GM21360 (cell line): ENCODE measurements at regions not wholly inside any gene's neighbourhood (a gene's known extent, or its start where the extent isn't known, plus 50 kb on each side); places are given as distances from the start of the nearest gene placed in this dataset.
"Not testable (repeated sequence)": the region's sequence is repeated elsewhere in the genome, so short reads cannot be mapped to it uniquely, and the experiment has no call there.

Source experiments
- ATAC-seq: cut with Tn5 transposase; IDR thresholded peaks from one replicate; pipeline ENCODE4 v1.9.1; 2021; ENCODE audit warnings: mild to moderate bottlenecking, moderate library complexity; ENCODE audit not compliant: unreplicated experiment

- no peak for ATAC-seq
Measured at GRCh38 chr7:118898284-118898683, 673.8 kb downstream of the ANKRD7 start.

GRCh38 chr7:118902600-118902999 lies 678.1 kb downstream of the ANKRD7 start:
- no peak for ATAC-seq

GRCh38 chr7:118907911-118908527 lies 683.5 kb downstream of the ANKRD7 start:
- no peak for ATAC-seq

DNA sequence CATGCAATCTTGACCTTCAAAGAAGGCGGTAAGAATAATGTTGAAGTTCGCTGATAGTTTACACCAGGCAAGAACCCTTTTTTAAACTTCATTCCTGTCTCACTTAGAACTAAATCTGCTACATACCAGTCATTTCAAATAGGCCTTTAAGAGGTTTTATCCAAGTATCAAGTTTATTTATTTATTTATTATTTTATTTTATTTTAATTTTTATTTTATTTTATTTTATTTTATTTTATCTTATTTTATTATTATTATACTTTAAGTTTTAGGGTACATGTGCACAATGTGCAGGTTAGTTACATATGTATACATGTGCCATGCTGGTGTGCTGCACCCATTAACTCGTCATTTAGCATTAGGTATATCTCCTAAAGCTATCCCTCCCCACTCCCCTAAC lies 691.6 kb downstream of the ANKRD7 start:
- not testable (repeated sequence) for ATAC-seq

- no peak for ATAC-seq
Measured at GRCh38 chr7:118918556-118918955, 694.1 kb downstream of the ANKRD7 start.

- no peak for ATAC-seq
Measured at GRCh38 chr7:118938845-118939244, 714.3 kb downstream of the ANKRD7 start.

- ATAC-seq = no peak
Measured at GRCh38 chr7:118944271-118944670, 719.8 kb downstream of the ANKRD7 start.

DNA sequence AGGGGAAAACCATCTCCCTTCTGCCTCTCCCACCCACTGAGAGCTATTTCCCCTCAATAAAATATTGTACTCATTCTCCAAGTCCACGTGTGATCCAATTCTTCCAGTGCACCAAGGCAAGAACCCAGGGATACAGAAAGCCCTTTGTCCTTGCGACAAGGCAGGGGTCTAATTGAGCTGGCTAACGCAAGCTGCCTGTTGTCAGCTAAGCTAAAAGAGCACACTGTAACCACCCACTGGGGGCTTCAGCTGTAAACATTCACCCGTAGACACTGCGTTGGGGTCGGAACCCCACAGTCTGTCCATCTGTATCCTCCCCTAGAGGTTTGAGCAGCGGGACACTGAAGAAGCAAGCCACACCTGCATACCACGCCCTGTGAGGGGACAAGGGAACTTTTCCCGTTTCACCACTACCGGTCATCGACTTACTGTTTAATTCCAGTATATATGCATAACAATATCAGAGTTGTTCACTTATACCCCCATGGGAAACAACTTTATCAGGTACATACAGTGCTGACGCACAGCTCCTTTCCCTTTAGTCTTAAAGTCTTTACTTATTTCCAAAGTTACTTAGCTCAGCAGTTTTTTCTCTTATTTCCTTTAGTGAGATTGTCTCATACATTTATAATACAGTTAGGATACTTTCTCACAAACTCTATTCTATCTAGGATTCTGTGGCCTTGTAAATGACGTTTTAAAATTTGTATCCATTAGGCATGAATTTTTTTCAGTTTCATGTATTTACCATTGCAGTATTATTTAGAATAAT lies 721.6 kb downstream of the ANKRD7 start:
- ATAC-seq = no peak

DNA sequence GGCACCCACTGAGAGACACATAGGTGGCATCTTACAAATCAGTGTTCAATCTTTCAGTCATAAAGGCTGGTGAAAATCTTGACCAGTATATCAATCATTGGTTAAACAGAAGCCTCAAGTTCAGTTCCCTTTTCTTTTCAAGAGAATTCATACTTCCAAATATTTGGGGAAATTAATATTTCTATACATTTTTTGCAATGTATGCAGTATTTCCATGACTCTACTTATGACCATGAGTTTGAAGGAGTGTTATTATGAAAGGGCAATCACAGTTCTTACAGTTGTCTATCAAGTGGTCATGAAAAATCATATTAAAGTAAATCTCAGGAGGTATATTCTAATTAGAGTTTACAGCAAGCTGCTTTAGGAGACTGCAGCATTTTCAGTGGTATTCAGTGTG lies 724.0 kb downstream of the ANKRD7 start:
- no peak for ATAC-seq

- ATAC-seq = no peak
Measured at GRCh38 chr7:118949031-118949430, 724.5 kb downstream of the ANKRD7 start.

DNA sequence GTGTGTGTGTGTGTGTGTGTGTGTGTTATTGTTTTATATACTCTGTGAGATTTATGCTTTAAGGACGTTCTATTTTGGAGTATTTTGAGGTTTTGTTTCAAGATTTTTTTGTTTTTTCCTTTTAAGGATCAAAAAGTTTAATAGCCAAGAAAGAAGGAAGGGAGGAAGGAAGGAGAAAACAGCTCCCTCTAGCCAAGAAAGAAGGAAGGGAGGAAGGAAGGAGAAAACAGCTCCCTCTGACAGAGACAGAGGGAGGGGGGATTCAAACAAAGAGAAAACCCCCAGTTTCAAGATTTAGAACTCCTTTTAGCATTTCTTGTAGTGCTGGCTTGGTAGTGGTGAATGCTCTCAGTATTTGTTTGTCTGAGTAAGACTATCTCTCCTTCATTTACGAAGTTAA lies 731.8 kb downstream of the ANKRD7 start:
- not testable (repeated sequence) for ATAC-seq

DNA sequence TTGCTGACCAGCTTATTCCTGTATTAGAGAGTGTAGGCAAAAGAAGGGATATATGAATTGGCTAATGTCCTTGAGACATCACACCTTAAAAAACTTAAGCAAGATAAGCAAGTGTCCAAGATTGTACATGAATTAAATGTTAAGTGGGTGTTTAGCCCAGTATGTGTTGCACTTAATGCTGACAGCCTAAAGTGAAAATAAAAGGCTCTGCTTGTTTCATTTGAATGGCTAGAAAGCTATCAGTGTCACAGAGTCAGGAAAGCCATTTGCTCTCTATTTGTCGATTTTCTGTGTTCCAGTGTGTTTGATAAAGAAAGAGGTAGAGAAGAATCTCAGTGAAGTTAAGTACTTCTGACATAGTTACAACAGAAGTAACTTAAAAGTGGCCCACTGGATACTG lies 744.9 kb downstream of the ANKRD7 start:
- ATAC-seq = no peak

GRCh38 chr7:118971706-118972105 lies 747.2 kb downstream of the ANKRD7 start:
- no peak for ATAC-seq

- ATAC-seq = no peak
Measured at GRCh38 chr7:118974836-118975235, 750.3 kb downstream of the ANKRD7 start.

DNA sequence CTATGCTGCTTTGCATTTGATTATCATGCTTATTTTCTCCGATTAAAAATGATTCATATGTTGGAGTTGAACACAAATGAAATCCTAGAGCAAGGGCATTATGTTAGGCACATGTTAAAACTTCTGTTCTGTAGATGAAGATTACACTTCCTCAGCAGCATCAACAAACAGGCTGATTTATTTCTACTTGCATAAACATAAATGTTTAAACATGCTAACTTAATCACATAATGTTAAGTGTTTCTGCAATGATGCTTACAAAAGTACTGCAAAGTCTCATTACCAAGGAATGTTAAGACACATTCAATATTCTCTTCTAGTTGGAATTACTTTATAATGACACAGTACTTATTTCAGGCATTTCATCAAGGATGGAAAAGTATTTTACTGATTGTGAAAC lies 770.8 kb downstream of the ANKRD7 start:
- no peak for ATAC-seq

GRCh38 chr7:119007236-119007635 lies 782.7 kb downstream of the ANKRD7 start:
- no peak for ATAC-seq

DNA sequence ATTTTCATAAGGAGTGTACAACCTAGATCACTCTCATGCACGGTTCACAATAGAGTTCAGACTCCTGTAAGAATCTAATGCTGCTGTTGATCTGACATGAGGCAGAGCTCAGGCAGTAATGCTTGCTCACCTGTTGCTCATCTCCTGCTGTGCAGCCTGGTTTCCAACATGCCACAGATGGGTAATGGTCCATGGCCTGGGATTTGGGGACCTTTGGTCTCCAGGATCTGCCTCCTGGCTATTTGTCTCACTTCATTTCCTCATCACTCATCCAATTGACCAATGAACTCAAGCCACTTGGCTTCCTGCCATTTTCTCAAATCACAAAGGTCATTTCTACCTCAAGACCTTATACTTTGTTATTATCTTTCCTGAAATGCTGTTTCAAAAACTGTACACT lies 786.1 kb downstream of the ANKRD7 start:
- ATAC-seq = no peak

DNA sequence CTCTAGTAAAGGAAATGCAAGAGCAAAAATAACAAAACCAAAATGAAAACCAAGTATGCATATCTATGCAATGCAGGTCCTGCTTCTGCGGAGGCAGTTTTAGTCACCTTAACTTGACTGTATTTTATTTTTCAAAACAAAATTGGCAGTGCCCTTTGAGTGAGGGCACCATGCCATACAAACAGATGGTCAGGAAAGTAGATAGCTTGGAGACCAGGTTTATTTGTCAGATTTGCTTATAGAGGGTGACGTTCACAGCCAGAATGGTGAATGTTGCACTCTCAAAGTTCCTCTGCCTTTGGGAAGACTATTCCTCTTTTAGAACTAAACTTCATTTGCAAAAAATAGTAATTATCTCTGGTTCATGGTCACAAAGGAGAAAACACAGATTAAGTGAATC lies 801.9 kb downstream of the ANKRD7 start:
- ATAC-seq = no peak

- no peak for ATAC-seq
Measured at GRCh38 chr7:119028736-119029135, 804.2 kb downstream of the ANKRD7 start.

- not testable (repeated sequence) for ATAC-seq
Measured at GRCh38 chr7:119032136-119032535, 807.6 kb downstream of the ANKRD7 start.

DNA sequence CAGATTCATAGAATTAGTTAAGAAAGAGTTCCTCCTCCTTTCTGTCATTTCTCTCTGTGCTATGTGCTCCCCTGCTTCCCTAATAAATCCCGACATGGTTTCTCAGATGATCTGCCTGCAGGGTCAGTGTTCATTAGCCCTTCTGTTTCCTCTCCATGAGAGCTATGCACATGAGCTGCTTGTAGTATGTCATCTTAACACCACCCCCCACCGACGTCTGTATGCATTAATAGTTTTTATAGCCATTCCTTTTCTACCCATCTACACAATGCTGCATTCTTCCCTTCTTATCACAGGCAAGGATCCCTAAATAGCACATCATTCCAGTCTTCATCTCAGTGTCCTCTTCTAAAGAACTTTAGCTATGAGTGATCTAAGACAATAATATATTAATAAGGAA lies 809.1 kb downstream of the ANKRD7 start:
- no peak for ATAC-seq

- no peak for ATAC-seq
Measured at GRCh38 chr7:119037941-119038340, 813.4 kb downstream of the ANKRD7 start.

DNA sequence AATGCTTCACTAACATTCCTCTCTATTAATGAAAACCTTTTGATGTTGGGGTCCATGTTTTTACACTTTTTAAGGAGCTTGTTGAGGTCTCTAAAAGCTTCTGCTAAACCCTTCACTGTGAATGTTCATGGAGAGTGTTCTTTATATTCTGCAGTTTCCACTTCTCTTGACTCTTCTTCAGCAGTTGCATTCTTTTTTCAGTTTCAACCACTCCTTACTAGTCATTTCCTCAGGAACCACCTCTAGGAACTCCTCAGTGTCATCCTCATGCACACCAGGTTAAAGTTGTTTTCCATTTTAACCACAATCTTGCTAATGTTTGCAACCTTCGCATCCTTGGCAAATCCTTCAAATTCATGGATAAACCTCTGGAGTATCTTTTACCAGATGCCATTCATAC lies 821.6 kb downstream of the ANKRD7 start:
- no peak for ATAC-seq
